HG02588 (cell line): ENCODE measurements at regions not wholly inside any gene's neighbourhood (a gene's known extent, or its start where the extent isn't known, plus 50 kb on each side); places are given as distances from the start of the nearest gene placed in this dataset.

Experiments used
- ATAC-seq: cut with Tn5 transposase; IDR thresholded peaks from one replicate; pipeline ENCODE4 v1.9.1; 2021; ENCODE audit warnings: mild to moderate bottlenecking, moderate library complexity; ENCODE audit not compliant: unreplicated experiment

- no peak for ATAC-seq
These were observed 58.5 kb upstream of the PRICKLE1 start for GRCh38 chr12:42648061-42648460.

- ATAC-seq = no peak
These were observed 54.5 kb upstream of the PRICKLE1 start for GRCh38 chr12:42643881-42644579.

GRCh38 chr12:42641221-42641885 lies 51.8 kb upstream of the PRICKLE1 start:
- no peak for ATAC-seq

DNA sequence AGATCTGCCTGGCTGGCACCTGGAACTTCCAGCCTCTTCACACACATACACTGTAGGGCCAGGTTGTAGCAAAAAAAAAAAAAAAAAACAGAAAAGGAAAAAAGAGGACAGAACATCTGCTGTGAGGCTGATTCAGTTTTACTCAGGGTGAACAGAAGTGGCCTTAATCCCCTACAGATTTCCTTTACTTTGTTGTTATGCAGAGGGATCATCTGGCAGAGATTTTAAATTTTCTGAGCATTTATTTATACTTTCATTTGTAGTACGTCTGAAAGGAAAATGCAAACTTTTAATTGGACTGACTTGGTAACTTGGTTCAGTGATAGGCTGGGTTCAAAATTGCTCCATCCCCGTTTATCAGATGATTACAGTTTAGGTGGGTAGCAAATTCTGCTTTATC lies 50.8 kb upstream of the PRICKLE1 start:
- no peak for ATAC-seq

GRCh38 chr12:42639556-42639955 lies 50.0 kb upstream of the PRICKLE1 start:
- ATAC-seq = no peak
